ENCODE measurements at regions not wholly inside any gene's neighbourhood (a gene's known extent, or its start where the extent isn't known, plus 50 kb on each side); places are given as distances from the start of the nearest gene placed in this dataset.

DNA sequence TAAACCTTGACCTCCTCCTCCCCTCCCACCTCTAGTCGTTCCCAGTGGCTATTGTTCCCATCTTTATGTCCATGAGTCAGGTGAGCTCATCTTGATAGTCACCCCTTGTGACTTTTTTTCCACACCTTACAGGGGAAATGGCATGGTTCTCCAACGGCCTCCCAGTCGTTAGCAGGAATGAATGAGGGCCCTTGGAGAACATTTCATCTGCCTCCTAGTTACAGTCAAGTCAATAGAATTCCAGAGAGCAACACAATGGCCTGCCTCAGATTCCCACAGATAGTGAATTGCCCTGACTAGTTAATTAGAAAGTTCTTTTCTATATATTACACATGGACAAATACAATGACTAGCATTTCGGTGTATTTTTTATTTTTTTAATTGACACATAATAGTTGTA is 262.6 kb downstream of the ATPSCKMT start:
- TF ChIP-seq GATA2 (IDR thresholded peaks at IDR 0.05; ENCODE audit: low read depth, low read length) = no peak
- TF ChIP-seq GATA3 (IDR thresholded peaks at IDR 0.05; ENCODE audit: low read depth, low read length) = no peak

Data from SH-SY5Y (cell line).